ENCODE measurements at regions not wholly inside any gene's neighbourhood (a gene's known extent, or its start where the extent isn't known, plus 50 kb on each side); places are given as distances from the start of the nearest gene placed in this dataset.

- H3K79me2 ChIP-seq (ENCODE audit: insufficient read depth, low read length): no peaks in the 10 kb centered on the region
- no peaks in the 10 kb centered on the region for H4K20me1 ChIP-seq (ENCODE audit: insufficient read depth, low read length)
- no peaks in the 10 kb centered on the region for H3K9me3 ChIP-seq (ENCODE audit: insufficient read depth, low read length, severe bottlenecking)
- no peak overlapping the region for H3K27ac ChIP-seq (ENCODE audit: low read length)
- no peaks in the 10 kb centered on the region for H3K27me3 ChIP-seq (ENCODE audit: insufficient read depth, low read length, poor library complexity)
- TF ChIP-seq EZH2 (IDR thresholded peaks at IDR 0.05; ENCODE audit: borderline replicate concordance, low read depth, low read length, severe bottlenecking): no peak
- TF ChIP-seq CTCF (IDR thresholded peaks at IDR 0.05; ENCODE audit: borderline replicate concordance, extremely low read depth, low read length, poor library complexity, severe bottlenecking): no peak
- no peak overlapping the region for H3K4me2 ChIP-seq (ENCODE audit: insufficient read depth, low read length)
- H3K9ac ChIP-seq (ENCODE audit: low read depth, low read length): no peak overlapping the region
- peak; percentile 76 for ATAC-seq (ENCODE audit: insufficient read depth, low read depth)
- H3K36me3 ChIP-seq (ENCODE audit: insufficient read depth, low read length): no peaks in the 10 kb centered on the region
- peak; percentile 33 for DNase-seq
- no peaks in the 10 kb centered on the region for H3K4me1 ChIP-seq (ENCODE audit: insufficient read depth, low read length)
- H2AFZ ChIP-seq (ENCODE audit: low read depth, low read length): no peak overlapping the region
- H3K4me3 ChIP-seq (ENCODE audit: low read depth in 1 of 2, low read length in 2 of 2): no peak overlapping the region
Measured at GRCh38 chr2:76391678-76392077, 681.0 kb upstream of the GCFC2 start.

- H4K20me1 ChIP-seq (ENCODE audit: insufficient read depth, low read length): no peaks in the 10 kb centered on the region
- H3K9me3 ChIP-seq (ENCODE audit: insufficient read depth, low read length, severe bottlenecking): no peaks in the 10 kb centered on the region
- TF ChIP-seq EZH2 (IDR thresholded peaks at IDR 0.05; ENCODE audit: borderline replicate concordance, low read depth, low read length, severe bottlenecking) (no peak), CTCF (IDR thresholded peaks at IDR 0.05; ENCODE audit: borderline replicate concordance, extremely low read depth, low read length, poor library complexity, severe bottlenecking) (no peak)
- no peaks in the 10 kb centered on the region for H3K27me3 ChIP-seq (ENCODE audit: insufficient read depth, low read length, poor library complexity)
- H3K79me2 ChIP-seq (ENCODE audit: insufficient read depth, low read length): no peaks in the 10 kb centered on the region
- no peak overlapping the region for H3K4me3 ChIP-seq (ENCODE audit: low read depth in 1 of 2, low read length in 2 of 2)
- ATAC-seq (ENCODE audit: insufficient read depth, low read depth) (no peak), DNase-seq (no peak)
- no peak overlapping the region for H3K27ac ChIP-seq (ENCODE audit: low read length)
- H3K4me1 ChIP-seq (ENCODE audit: insufficient read depth, low read length): no peaks in the 10 kb centered on the region
- H3K9ac ChIP-seq (ENCODE audit: low read depth, low read length): no peak overlapping the region
- H3K4me2 ChIP-seq (ENCODE audit: insufficient read depth, low read length): no peak overlapping the region
- no peaks in the 10 kb centered on the region for H3K36me3 ChIP-seq (ENCODE audit: insufficient read depth, low read length)
- H2AFZ ChIP-seq (ENCODE audit: low read depth, low read length): no peak overlapping the region
Measured at GRCh38 chr2:76387294-76387693, 676.6 kb upstream of the GCFC2 start.

GRCh38 chr2:76385943-76386342, 675.2 kb upstream of the GCFC2 start:
- Histone ChIP-seq H3K9ac (ENCODE audit: low read depth, low read length) (no peak overlapping the region), H3K4me1 (ENCODE audit: insufficient read depth, low read length) (no peaks in the 10 kb centered on the region), H3K27me3 (ENCODE audit: insufficient read depth, low read length, poor library complexity) (no peaks in the 10 kb centered on the region), H3K4me2 (ENCODE audit: insufficient read depth, low read length) (no peak overlapping the region), H3K27ac (ENCODE audit: low read length) (no peak overlapping the region), H3K9me3 (ENCODE audit: insufficient read depth, low read length, severe bottlenecking) (no peaks in the 10 kb centered on the region), H4K20me1 (ENCODE audit: insufficient read depth, low read length) (no peaks in the 10 kb centered on the region), H3K4me3 (ENCODE audit: low read depth in 1 of 2, low read length in 2 of 2) (no peak overlapping the region), H3K36me3 (ENCODE audit: insufficient read depth, low read length) (no peaks in the 10 kb centered on the region), H2AFZ (ENCODE audit: low read depth, low read length) (no peak overlapping the region), H3K79me2 (ENCODE audit: insufficient read depth, low read length) (no peaks in the 10 kb centered on the region)
- ATAC-seq (ENCODE audit: insufficient read depth, low read depth) (no peak), DNase-seq (no peak)
- TF ChIP-seq CTCF (IDR thresholded peaks at IDR 0.05; ENCODE audit: borderline replicate concordance, extremely low read depth, low read length, poor library complexity, severe bottlenecking): no peak
- no peak for TF ChIP-seq EZH2 (IDR thresholded peaks at IDR 0.05; ENCODE audit: borderline replicate concordance, low read depth, low read length, severe bottlenecking)

GRCh38 chr2:76381624-76382023, 670.9 kb upstream of the GCFC2 start:
- Histone ChIP-seq H3K27me3 (ENCODE audit: insufficient read depth, low read length, poor library complexity) (no peaks in the 10 kb centered on the region), H2AFZ (ENCODE audit: low read depth, low read length) (no peak overlapping the region), H3K9ac (ENCODE audit: low read depth, low read length) (no peak overlapping the region), H3K4me1 (ENCODE audit: insufficient read depth, low read length) (no peaks in the 10 kb centered on the region), H3K79me2 (ENCODE audit: insufficient read depth, low read length) (no peaks in the 10 kb centered on the region), H3K4me2 (ENCODE audit: insufficient read depth, low read length) (no peak overlapping the region), H4K20me1 (ENCODE audit: insufficient read depth, low read length) (no peaks in the 10 kb centered on the region), H3K4me3 (ENCODE audit: low read depth in 1 of 2, low read length in 2 of 2) (no peak overlapping the region), H3K9me3 (ENCODE audit: insufficient read depth, low read length, severe bottlenecking) (no peaks in the 10 kb centered on the region), H3K27ac (ENCODE audit: low read length) (no peak overlapping the region), H3K36me3 (ENCODE audit: insufficient read depth, low read length) (no peaks in the 10 kb centered on the region)
- no peak for DNase-seq
- ATAC-seq (ENCODE audit: insufficient read depth, low read depth): no peak
- TF ChIP-seq EZH2 (IDR thresholded peaks at IDR 0.05; ENCODE audit: borderline replicate concordance, low read depth, low read length, severe bottlenecking) (no peak), CTCF (IDR thresholded peaks at IDR 0.05; ENCODE audit: borderline replicate concordance, extremely low read depth, low read length, poor library complexity, severe bottlenecking) (no peak)
